Natural killer cell (primary cell): ENCODE measurements at regions not wholly inside any gene's neighbourhood (a gene's known extent, or its start where the extent isn't known, plus 50 kb on each side); places are given as distances from the start of the nearest gene placed in this dataset.

Experiments
- ATAC-seq, 3 donors: fragments of 150-1000 bp in 2 of 3; fragments of 200-7000 bp in 1 of 3; cut with Tn5 transposase; 1 replicate in 1 of 3; 2 replicates in 2 of 3; pipeline ENCODE4 v1.10.0; 2021; ENCODE audit warnings: mild to moderate bottlenecking in 2 of 3, moderate library complexity in 2 of 3
- DNase-seq, 2 donors: peaks; one replicate each; pipeline versions ENCODE4 v3.0.0 to v3.0.0-alpha.2; 2013 to 2021; ENCODE audit warnings: mixed read lengths in 1 of 2
- H3K27ac ChIP-seq: one replicate; pipeline ENCODE4 v1.5.1; 2013; ENCODE audit warnings: mild to moderate bottlenecking, low read length
- H3K27me3 ChIP-seq: one replicate; pipeline ENCODE4 v1.6.1; 2013; ENCODE audit warnings: low read length; ENCODE audit not compliant: control insufficient read depth, insufficient read depth
- H3K36me3 ChIP-seq: one replicate; pipeline ENCODE4 v1.6.1; 2013; ENCODE audit warnings: low read length; ENCODE audit not compliant: control insufficient read depth, insufficient read depth
- H3K4me1 ChIP-seq: one replicate; pipeline ENCODE4 v1.6.1; 2013; ENCODE audit warnings: low read length; ENCODE audit not compliant: control insufficient read depth, insufficient read depth
- H3K4me3 ChIP-seq: one replicate; pipeline ENCODE4 v1.5.1; 2013; ENCODE audit warnings: low read length
- H3K9me3 ChIP-seq: one replicate; pipeline ENCODE4 v1.6.1; 2013; ENCODE audit warnings: low read length; ENCODE audit not compliant: control insufficient read depth, insufficient read depth
- H3K27ac Mint-ChIP-seq, 2 donors: one replicate each; pipeline ENCODE4 v1.8.0; 2022; ENCODE audit warnings: mild to moderate bottlenecking in 2 of 2, mixed read lengths in 2 of 2, moderate library complexity in 1 of 2
- H3K27me3 Mint-ChIP-seq, 2 donors: one replicate each; pipeline ENCODE4 v1.8.0; 2022; ENCODE audit warnings: low read depth in 2 of 2, mixed read lengths in 2 of 2
- H3K36me3 Mint-ChIP-seq: one replicate; pipeline ENCODE4 v1.8.0; 2022; ENCODE audit warnings: mixed read lengths
- H3K4me1 Mint-ChIP-seq, 2 donors: one replicate each; pipeline ENCODE4 v1.8.0; 2022; ENCODE audit warnings: mixed read lengths in 2 of 2
- H3K4me3 Mint-ChIP-seq: one replicate; pipeline ENCODE4 v1.8.0; 2022; ENCODE audit warnings: mild to moderate bottlenecking, moderate library complexity, mixed read lengths
- H3K9me3 Mint-ChIP-seq, 2 donors: one replicate each; pipeline ENCODE4 v1.8.0; 2022; ENCODE audit warnings: mixed read lengths in 2 of 2
- CTCF ChIP-seq: fragments of 200-600 bp; IDR thresholded peaks from one replicate; pipeline ENCODE4 v1.8.0; 2022; ENCODE audit warnings: antibody characterized with exemption
- WGBS: methylation state at CpG from one replicate; pipeline ENCODE4 v1.1.7; 2013; ENCODE audit warnings: missing lambda C conversion rate; ENCODE audit not compliant: insufficient coverage; 5-methylcytosine and 5-hydroxymethylcytosine counted together
- intact Hi-C: fragments of 100-400 bp; cut with micrococcal nuclease; formaldehyde crosslinking; loops from one replicate; pipeline ENCODE4 v1.14.2; 2022

GRCh38 chr12:124194893-124195566, 99.9 kb upstream of the RFLNA start:
- no peak for DNase-seq
- Mint-ChIP-seq H3K36me3 (no peaks in the 10 kb centered on the region), H3K4me3 (no peak overlapping the region), H3K27ac (no peak overlapping the region), H3K4me1 (no peaks in the 10 kb centered on the region), H3K9me3 (no peaks in the 10 kb centered on the region), H3K27me3 (peaks cover 0 to 5% of the 10 kb centered on the region in 2 donors)
- Histone ChIP-seq H3K36me3 (no peaks in the 10 kb centered on the region), H3K4me3 (no peak overlapping the region), H3K27me3 (no peaks in the 10 kb centered on the region), H3K4me1 (no peaks in the 10 kb centered on the region), H3K27ac (no peak overlapping the region), H3K9me3 (no peaks in the 10 kb centered on the region)
- TF ChIP-seq CTCF, result no peak
- ATAC-seq, result no peak
- WGBS, result 92% methylated on average over 16 of the region's 18 CpGs
- intact Hi-C loops, result loop anchor here (5.0 kb wide), 1 partner anchor 48 kb away; no protein-coding TSS in a partner anchor

DNA sequence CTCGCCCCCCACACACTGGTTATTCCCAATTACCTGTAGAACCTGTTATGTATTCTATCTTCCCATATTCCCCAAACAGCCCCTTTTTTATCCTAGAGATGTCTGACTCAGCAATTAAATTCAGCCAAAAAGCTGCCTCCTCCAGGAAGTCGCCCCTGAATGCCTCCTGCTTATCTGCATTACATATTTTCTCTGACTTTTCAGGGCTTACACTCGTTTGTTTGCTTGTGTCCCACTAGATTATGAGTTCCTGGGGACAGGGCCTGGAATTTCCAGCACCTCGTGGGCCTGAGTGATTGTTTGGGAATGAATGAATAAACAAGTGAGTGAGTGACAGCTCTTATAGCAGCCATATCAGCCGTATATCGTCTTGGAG, 99.3 kb upstream of the RFLNA start:
- Histone ChIP-seq H3K27ac (no peak overlapping the region), H3K4me3 (no peak overlapping the region), H3K36me3 (no peaks in the 10 kb centered on the region), H3K4me1 (no peaks in the 10 kb centered on the region), H3K9me3 (no peaks in the 10 kb centered on the region), H3K27me3 (no peaks in the 10 kb centered on the region)
- Mint-ChIP-seq H3K36me3 (no peaks in the 10 kb centered on the region), H3K9me3 (no peaks in the 10 kb centered on the region), H3K27ac (no peak overlapping the region), H3K4me1 (no peaks in the 10 kb centered on the region), H3K4me3 (no peak overlapping the region), H3K27me3 (peaks cover 2 to 5% of the 10 kb centered on the region in 2 donors)
- 80% methylated on average over 6 of the region's 6 CpGs for WGBS
- no peak for TF ChIP-seq CTCF
- DNase-seq, result no peak
- intact Hi-C loops, result loop anchor here (5.0 kb wide), 1 partner anchor 48 kb away; no protein-coding TSS in a partner anchor
- ATAC-seq, result no peak

DNA sequence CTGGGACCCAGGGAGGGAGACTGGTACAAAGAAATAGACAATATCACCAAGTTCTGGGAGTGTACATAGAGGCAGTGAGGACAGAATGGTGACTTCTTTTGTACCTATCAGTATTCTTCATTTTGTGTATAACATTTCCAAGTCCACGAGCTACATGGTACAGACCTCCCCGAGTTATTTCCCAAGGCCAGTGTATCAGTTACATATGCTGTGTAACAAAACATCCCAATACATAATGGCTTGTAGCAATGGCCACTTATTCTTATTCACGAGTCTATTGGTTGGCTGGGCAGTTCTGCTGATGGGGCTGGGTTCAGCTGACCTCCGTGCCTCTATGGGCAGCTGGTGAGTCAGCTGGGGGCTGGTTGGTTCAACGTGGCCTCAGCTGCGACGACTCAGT, 98.7 kb upstream of the RFLNA start:
- 87% methylated on average over 7 of the region's 7 CpGs for WGBS
- Histone ChIP-seq H3K27ac (no peak overlapping the region), H3K36me3 (no peaks in the 10 kb centered on the region), H3K4me3 (no peak overlapping the region), H3K4me1 (no peaks in the 10 kb centered on the region), H3K9me3 (no peaks in the 10 kb centered on the region), H3K27me3 (no peaks in the 10 kb centered on the region)
- no peak for TF ChIP-seq CTCF
- Mint-ChIP-seq H3K27ac (no peak overlapping the region), H3K9me3 (no peaks in the 10 kb centered on the region), H3K4me3 (no peak overlapping the region), H3K27me3 (peaks cover 5 to 9% of the 10 kb centered on the region in 2 donors), H3K4me1 (no peaks in the 10 kb centered on the region), H3K36me3 (no peaks in the 10 kb centered on the region)
- intact Hi-C loops, result loop anchor here (5.0 kb wide), 1 partner anchor 49 kb away; no protein-coding TSS in a partner anchor
- DNase-seq (no peak), ATAC-seq (no peak)

GRCh38 chr12:124201248-124201647, 93.6 kb upstream of the RFLNA start:
- Histone ChIP-seq H3K9me3 (no peaks in the 10 kb centered on the region), H3K27ac (no peak overlapping the region), H3K4me3 (no peak overlapping the region), H3K27me3 (peaks cover 2% of the 10 kb centered on the region), H3K4me1 (no peaks in the 10 kb centered on the region), H3K36me3 (no peaks in the 10 kb centered on the region)
- intact Hi-C loops, result no loop called here
- no CpG with 5 or more reads among the region's 1 CpG for WGBS
- peaks cover 7 to 19% of the 10 kb centered on the region in 2 donors for H3K27me3 Mint-ChIP-seq
- no peak overlapping the region for H3K27ac Mint-ChIP-seq
- no peak for DNase-seq
- no peak for ATAC-seq
- H3K9me3 Mint-ChIP-seq, result peaks cover 5 to 9% of the 10 kb centered on the region in 2 donors
- no peak for TF ChIP-seq CTCF
- H3K36me3 Mint-ChIP-seq, result peaks cover 8% of the 10 kb centered on the region
- no peaks in the 10 kb centered on the region for H3K4me1 Mint-ChIP-seq
- no peak overlapping the region for H3K4me3 Mint-ChIP-seq
